AG04449 (cell line): ENCODE measurements at regions not wholly inside any gene's neighbourhood (a gene's known extent, or its start where the extent isn't known, plus 50 kb on each side); places are given as distances from the start of the nearest gene placed in this dataset.

Experiments
- CTCF ChIA-PET: fragments of 350-600 bp; formaldehyde crosslinking; extraction: SDS; loops from one replicate; lab custom pipeline; 2021; ENCODE audit warnings: antibody characterized with exemption; lab: Yijun Ruan, JAX
- POLR2A ChIA-PET: fragments of 400-600, 350-600 bp; formaldehyde crosslinking; extraction: SDS; loops from one replicate; lab custom pipeline; 2020; ENCODE audit warnings: antibody characterized with exemption, inconsistent platforms; lab: Yijun Ruan, JAX
- DNase-seq: peaks from one replicate; pipeline ENCODE4 v3.0.0-alpha.2; 2010; ENCODE audit warnings: low read depth, low spot score
- H3K4me3 ChIP-seq: 2 replicates; pipeline ENCODE4 v1.5.1; 2011; ENCODE audit warnings: low read depth, mild to moderate bottlenecking, control low read depth, low read length
- TF ChIP-seq, protein P1 (sequence below): IDR thresholded peaks from one replicate; pipeline ENCODE4 v1.5.1; 2011; ENCODE audit warnings: mild to moderate bottlenecking, moderate library complexity, low read length, control low read depth, inconsistent platforms; ENCODE audit not compliant: insufficient read depth; ENCODE audit errors: missing control alignments

DNA sequence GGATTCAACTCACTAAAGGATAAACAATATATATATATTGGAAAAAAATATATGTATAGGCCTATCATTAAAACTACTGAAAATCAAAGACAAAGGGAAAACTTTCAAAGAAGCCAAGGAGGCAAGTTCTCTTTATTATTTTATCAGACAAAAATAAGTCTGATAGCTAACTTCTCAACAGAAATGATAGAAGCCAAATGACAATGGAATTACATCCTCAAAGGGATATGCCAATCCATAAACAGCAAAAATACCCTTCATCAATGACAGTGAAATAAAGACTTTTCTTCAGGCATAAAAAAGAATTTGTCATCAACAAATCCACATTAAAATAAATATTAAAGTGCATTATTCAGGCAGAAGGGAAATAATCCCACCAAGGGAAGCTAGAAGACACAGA lies 393.4 kb downstream of the ZFHX3 start:
- TF ChIP-seq, protein P1, sequence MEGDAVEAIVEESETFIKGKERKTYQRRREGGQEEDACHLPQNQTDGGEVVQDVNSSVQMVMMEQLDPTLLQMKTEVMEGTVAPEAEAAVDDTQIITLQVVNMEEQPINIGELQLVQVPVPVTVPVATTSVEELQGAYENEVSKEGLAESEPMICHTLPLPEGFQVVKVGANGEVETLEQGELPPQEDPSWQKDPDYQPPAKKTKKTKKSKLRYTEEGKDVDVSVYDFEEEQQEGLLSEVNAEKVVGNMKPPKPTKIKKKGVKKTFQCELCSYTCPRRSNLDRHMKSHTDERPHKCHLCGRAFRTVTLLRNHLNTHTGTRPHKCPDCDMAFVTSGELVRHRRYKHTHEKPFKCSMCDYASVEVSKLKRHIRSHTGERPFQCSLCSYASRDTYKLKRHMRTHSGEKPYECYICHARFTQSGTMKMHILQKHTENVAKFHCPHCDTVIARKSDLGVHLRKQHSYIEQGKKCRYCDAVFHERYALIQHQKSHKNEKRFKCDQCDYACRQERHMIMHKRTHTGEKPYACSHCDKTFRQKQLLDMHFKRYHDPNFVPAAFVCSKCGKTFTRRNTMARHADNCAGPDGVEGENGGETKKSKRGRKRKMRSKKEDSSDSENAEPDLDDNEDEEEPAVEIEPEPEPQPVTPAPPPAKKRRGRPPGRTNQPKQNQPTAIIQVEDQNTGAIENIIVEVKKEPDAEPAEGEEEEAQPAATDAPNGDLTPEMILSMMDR, result no peak
- ChIA-PET POLR2A (no interaction called here), CTCF (interaction anchor here (0.7 kb wide), 1 partner anchor 8 kb away, joined by 3 read pairs; no protein-coding TSS in a partner anchor)

DNA sequence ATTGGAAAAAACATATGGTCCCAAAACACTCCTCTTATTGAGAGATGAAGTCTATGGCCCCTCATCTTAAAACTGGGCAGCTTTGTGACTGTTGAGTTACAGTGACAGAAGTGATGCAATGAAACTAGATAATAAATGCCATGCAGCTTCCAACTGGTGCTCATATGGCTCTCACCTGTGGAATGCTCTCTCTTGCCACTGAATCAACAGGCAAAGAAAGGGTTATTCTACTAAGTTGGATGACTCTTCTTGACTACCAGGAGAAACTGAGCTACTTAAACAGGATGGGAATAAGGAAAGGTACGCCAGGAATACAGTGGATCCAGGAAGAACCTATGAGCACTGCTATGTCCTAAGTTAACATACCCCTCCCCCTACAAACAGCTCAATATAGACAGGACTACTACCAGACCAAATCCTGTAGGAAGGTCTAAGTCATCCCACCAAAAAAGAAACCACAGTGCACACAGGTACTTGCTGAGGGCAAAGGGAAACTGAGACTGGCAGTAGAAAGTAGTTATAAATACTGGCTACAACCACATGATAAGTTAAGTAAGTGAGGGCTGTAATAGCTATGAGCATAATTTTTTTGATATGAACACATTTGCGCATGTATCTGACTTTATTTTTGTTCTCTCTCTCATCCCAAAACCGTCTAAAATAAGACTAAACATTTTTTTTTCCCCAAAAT lies 398.5 kb downstream of the ZFHX3 start:
- TF ChIP-seq, protein P1, result no peak
- DNase-seq, result no peak
- CTCF ChIA-PET, result no interaction called here
- POLR2A ChIA-PET, result no interaction called here
- no peak overlapping the region for H3K4me3 ChIP-seq

More for the DNA sequence above, 393.4 kb downstream of the ZFHX3 start:
- no peak for DNase-seq
- H3K4me3 ChIP-seq, result no peak overlapping the region

DNA sequence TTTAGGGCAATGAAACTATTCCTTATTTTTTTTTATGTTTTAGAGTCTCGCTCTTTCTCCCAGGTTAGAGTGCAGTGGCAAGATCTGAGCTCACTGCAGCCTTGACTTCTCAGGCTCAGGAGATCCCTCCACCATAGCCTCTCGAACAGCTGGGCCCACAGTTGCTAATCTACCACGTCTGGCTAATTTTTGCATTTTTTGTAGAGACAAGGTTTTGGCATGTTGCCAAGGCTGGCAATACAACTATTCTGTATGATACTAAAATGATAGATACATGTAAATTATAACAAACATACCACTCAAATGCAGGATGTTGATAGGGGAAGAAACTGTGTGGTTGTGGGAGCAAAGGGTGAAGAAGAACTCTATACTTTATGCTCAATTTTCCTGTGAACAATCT lies 401.3 kb downstream of the ZFHX3 start:
- no peak overlapping the region for H3K4me3 ChIP-seq
- CTCF ChIA-PET, result interaction anchor here (1.0 kb wide), 1 partner anchor 8 kb away, joined by 3 read pairs; no protein-coding TSS in a partner anchor
- POLR2A ChIA-PET, result no interaction called here
- TF ChIP-seq, protein P1, result no peak
- DNase-seq, result no peak

DNA sequence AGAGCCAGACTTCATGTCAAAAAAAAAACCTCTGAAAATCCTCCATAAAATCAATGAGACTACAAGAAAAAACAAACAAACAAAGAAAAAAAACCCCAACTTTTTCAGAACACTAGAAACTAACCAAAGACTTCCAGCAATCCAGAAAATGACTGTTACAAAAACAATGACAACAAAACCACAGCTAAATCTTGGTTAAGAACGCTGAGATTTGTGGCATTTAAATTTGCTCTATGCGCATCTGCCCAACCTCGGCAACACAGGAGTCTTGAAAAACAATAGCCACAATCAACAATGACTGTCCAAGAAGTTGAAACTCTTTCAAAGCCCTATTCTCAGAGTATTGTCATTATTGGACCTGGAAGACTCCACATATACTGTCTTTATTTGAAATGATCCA lies 402.4 kb downstream of the ZFHX3 start:
- CTCF ChIA-PET, result interaction anchor here (1.0 to 1.3 kb wide), 2 partner anchors 9 to 18 kb away, joined by 3 read pairs; no protein-coding TSS in a partner anchor
- TF ChIP-seq, protein P1, result no peak
- POLR2A ChIA-PET, result no interaction called here
- DNase-seq, result no peak
- no peak overlapping the region for H3K4me3 ChIP-seq

DNA sequence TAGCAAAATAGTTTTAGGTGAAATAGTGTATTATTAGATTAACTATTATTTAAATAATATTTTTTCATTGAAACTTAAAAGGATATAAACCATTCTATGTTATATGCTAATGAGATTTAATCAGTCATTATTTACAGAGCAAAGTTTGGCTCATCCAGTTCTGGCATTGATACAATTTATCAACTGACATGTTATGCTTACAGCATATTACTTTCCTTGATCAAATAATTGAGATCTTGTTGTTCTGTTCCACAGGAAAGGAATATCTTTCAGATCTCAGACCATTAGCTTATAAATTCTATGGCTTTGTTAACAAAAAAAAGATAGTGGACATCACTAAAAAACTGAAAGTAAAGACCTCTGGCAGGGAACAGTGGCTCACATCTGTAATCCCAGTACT lies 403.0 kb downstream of the ZFHX3 start:
- ChIA-PET CTCF (interaction anchor here (1.3 kb wide), 1 partner anchor 19 kb away, joined by 3 read pairs; no protein-coding TSS in a partner anchor), POLR2A (no interaction called here)
- TF ChIP-seq, protein P1, result no peak
- H3K4me3 ChIP-seq, result no peak overlapping the region
- DNase-seq, result no peak

DNA sequence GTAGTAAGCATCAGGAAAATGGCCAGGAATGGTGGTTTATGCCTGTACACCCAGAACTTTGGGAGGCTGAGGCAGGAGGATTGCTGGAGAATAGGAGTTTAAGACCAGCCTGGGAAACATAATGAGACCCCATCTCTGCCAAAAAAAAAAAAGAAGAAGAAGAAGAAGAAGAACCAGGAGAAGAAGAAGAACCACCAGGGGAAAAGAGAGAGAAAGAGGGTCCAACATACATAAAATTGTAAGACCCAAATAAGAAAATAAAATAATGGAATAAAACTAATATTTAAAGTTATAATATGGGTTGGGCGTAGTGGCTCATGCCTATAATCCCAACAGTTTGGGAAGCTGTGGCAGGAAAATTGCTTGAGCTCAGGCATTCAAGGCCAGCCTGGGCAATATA lies 408.4 kb downstream of the ZFHX3 start:
- ChIA-PET POLR2A (no interaction called here), CTCF (no interaction called here)
- TF ChIP-seq, protein P1, result no peak
- no peak overlapping the region for H3K4me3 ChIP-seq
- DNase-seq, result no peak
